ENCODE measurements at regions not wholly inside any gene's neighbourhood (a gene's known extent, or its start where the extent isn't known, plus 50 kb on each side); places are given as distances from the start of the nearest gene placed in this dataset.

GRCh38 chr1:68828013-68828412 lies 331.1 kb upstream of the DEPDC1 start:
- no peak overlapping the region for H3K27ac ChIP-seq
- H3K4me3 ChIP-seq: no peak overlapping the region
- H3K9me3 ChIP-seq: peaks cover 0 to 40% (median 10%) of the 10 kb centered on the region in 12 donors
- no peaks in the 10 kb centered on the region for H3K27me3 ChIP-seq
- intact Hi-C loops (cut with DNase I): loop anchor here in 1 of 10 donors (10.0 kb wide), 1 partner anchor 907 kb away; no protein-coding TSS in a partner anchor
- DNase-seq (no peak), ATAC-seq (no peak)
- H3K4me1 ChIP-seq: no peaks in the 10 kb centered on the region
- TF ChIP-seq POLR2A (IDR thresholded peaks at IDR 0.05) (no peak), CTCF (IDR thresholded peaks at IDR 0.05) (no peak)
- H3K36me3 ChIP-seq: no peaks in the 10 kb centered on the region
- WGBS, 4 donors: 71 to 79% (median 77%) methylated on average over 3 of the region's 3 CpGs

- 0 to 2% (median 0%) methylated on average over 1 of the region's 1 CpG for WGBS, 4 donors
- no peaks in the 10 kb centered on the region for H3K36me3 ChIP-seq
- H3K27me3 ChIP-seq: no peaks in the 10 kb centered on the region
- DNase-seq: no peak
- intact Hi-C loops (cut with DNase I): no loop called here
- no peak overlapping the region for H3K27ac ChIP-seq
- ATAC-seq: no peak
- no peak for TF ChIP-seq POLR2A (IDR thresholded peaks at IDR 0.05)
- TF ChIP-seq CTCF (IDR thresholded peaks at IDR 0.05): no peak
- no peaks in the 10 kb centered on the region for H3K4me1 ChIP-seq
- no peak overlapping the region for H3K4me3 ChIP-seq
- H3K9me3 ChIP-seq: peaks cover 0 to 42% (median 10%) of the 10 kb centered on the region in 12 donors
These were observed 334.4 kb upstream of the DEPDC1 start for GRCh38 chr1:68831281-68831680.

GRCh38 chr1:68848017-68848416 lies 351.1 kb upstream of the DEPDC1 start:
- no peak overlapping the region for H3K27ac ChIP-seq

GRCh38 chr1:68868606-68869005 lies 371.7 kb upstream of the DEPDC1 start:
- TF ChIP-seq POLR2A (IDR thresholded peaks at IDR 0.05) (no peak), CTCF (IDR thresholded peaks at IDR 0.05) (no peak)
- Histone ChIP-seq H3K27me3 (no peaks in the 10 kb centered on the region), H3K9me3 (peaks cover 0 to 28% (median 0%) of the 10 kb centered on the region in 12 donors), H3K4me3 (no peak overlapping the region), H3K36me3 (no peaks in the 10 kb centered on the region), H3K4me1 (no peaks in the 10 kb centered on the region), H3K27ac (no peak overlapping the region)
- no peak for DNase-seq
- intact Hi-C loops (cut with DNase I): no loop called here
- ATAC-seq: no peak
- WGBS, 4 donors: 81 to 84% (median 84%) methylated on average over 2 of the region's 2 CpGs

More at GRCh38 chr1:68848017-68848416, 351.1 kb upstream of the DEPDC1 start:
- Histone ChIP-seq H3K27me3 (no peaks in the 10 kb centered on the region), H3K36me3 (no peaks in the 10 kb centered on the region), H3K4me3 (no peak overlapping the region), H3K9me3 (peaks cover 0 to 3% (median 0%) of the 10 kb centered on the region in 12 donors), H3K4me1 (no peaks in the 10 kb centered on the region)
- TF ChIP-seq CTCF (IDR thresholded peaks at IDR 0.05) (no peak), POLR2A (IDR thresholded peaks at IDR 0.05) (no peak)
- no peak for ATAC-seq
- no peak for DNase-seq
- intact Hi-C loops (cut with DNase I): no loop called here
- WGBS, 4 donors: 72 to 82% (median 80%) methylated on average over 3 of the region's 3 CpGs
